Panc1 (cell line): ENCODE measurements at regions not wholly inside any gene's neighbourhood (a gene's known extent, or its start where the extent isn't known, plus 50 kb on each side); places are given as distances from the start of the nearest gene placed in this dataset.

ENCODE experiments used
- ATAC-seq: fragments of 200-7000 bp; cut with Tn5 transposase; 2 replicates; pipeline ENCODE4 v1.9.1; 2020; ENCODE audit warnings: mild to moderate bottlenecking, moderate library complexity
- BruUV-seq: library from RNA; stranded (reverse); fragments of 400-500 nt; replicated peaks from 2 replicates; lab custom pipeline; 2021; lab: Mats Ljungman, UMichigan
- CTCF ChIA-PET: fragments of 300-600 bp; sonication (Branson Sonifier 250); formaldehyde crosslinking; loops from one replicate; lab custom pipeline; 2022; ENCODE audit warnings: antibody characterized with exemption; lab: Charles Lee
- POLR2A ChIA-PET: fragments of 300-600 bp; sonication (Branson Sonifier 250); formaldehyde crosslinking; loops from one replicate; lab custom pipeline; 2022; ENCODE audit warnings: antibody characterized with exemption; lab: Charles Lee
- DNase-seq: peaks from one replicate; pipeline ENCODE4 v3.0.0-alpha.2; 2010; ENCODE audit warnings: low read depth, low spot score
- H3K27ac ChIP-seq: 2 replicates; pipeline ENCODE4 v1.5.1; 2011; ENCODE audit warnings: mild to moderate bottlenecking, low read length, inconsistent platforms
- H3K27me3 ChIP-seq: fragments of 200-500 bp; sonication (Bioruptor generic); 2 replicates; pipeline ENCODE4 v1.6.0; 2014; ENCODE audit warnings: low read length, inconsistent platforms; ENCODE audit not compliant: control insufficient read depth, insufficient read depth
- H3K36me3 ChIP-seq: fragments of 200-500 bp; sonication (Bioruptor generic); 2 replicates; pipeline ENCODE4 v1.5.1; 2014; ENCODE audit warnings: inconsistent platforms, mild to moderate bottlenecking, low read length, moderate library complexity; ENCODE audit not compliant: control insufficient read depth, insufficient read depth
- H3K4me1 ChIP-seq: 2 replicates; pipeline ENCODE4 v1.5.1; 2011; ENCODE audit warnings: inconsistent platforms, mild to moderate bottlenecking, low read length, moderate library complexity; ENCODE audit not compliant: control insufficient read depth, insufficient read depth
- H3K4me3 ChIP-seq, 2 experiments: 2 replicates each; pipeline ENCODE4 v1.5.1; 2011 to 2012; ENCODE audit warnings: low read depth in 2 of 2, low read length in 2 of 2, mild to moderate bottlenecking in 2 of 2, inconsistent platforms in 1 of 2, moderate library complexity in 1 of 2
- H3K9me3 ChIP-seq: fragments of 200-500 bp; sonication (Bioruptor generic); 2 replicates; pipeline ENCODE4 v1.5.1; 2014; ENCODE audit warnings: low read depth, mild to moderate bottlenecking, inconsistent platforms, low read length, moderate library complexity; ENCODE audit not compliant: control insufficient read depth, insufficient read depth
- POLR2AphosphoS5 ChIP-seq: IDR thresholded peaks from 2 replicates; pipeline ENCODE4 v1.6.1; 2012; ENCODE audit warnings: mild to moderate bottlenecking, low read depth, low read length, moderate library complexity
- SIN3A ChIP-seq: IDR thresholded peaks from 2 replicates; pipeline ENCODE4 v1.6.1; 2012; ENCODE audit warnings: low read depth, mild to moderate bottlenecking, low read length, moderate library complexity, borderline replicate concordance; ENCODE audit not compliant: insufficient read depth
- TCF7L2 ChIP-seq: IDR thresholded peaks from 2 replicates; pipeline ENCODE4 v1.6.1; 2011; ENCODE audit warnings: mild to moderate bottlenecking, low read depth, low read length, inconsistent platforms
- in situ Hi-C: cut with HindIII; loops from 2 replicates; pipeline ENCODE4 v1.10.0; 2016; ENCODE audit warnings: low sequenced_read_pairs, low pct_unique_long_range_greater_than_20kb
- intact Hi-C: fragments of 100-400 bp; cut with micrococcal nuclease; formaldehyde crosslinking; loops from one replicate; pipeline ENCODE4 v1.10.0; 2022; ENCODE audit not compliant: unreplicated experiment
- TF ChIP-seq, protein P1 (sequence below), 2 experiments: IDR thresholded peaks; 2 replicates each; pipeline ENCODE4 v1.6.1; 2011 to 2012; ENCODE audit warnings: low read depth in 2 of 2, control low read depth in 1 of 2, low read length in 1 of 2, mild to moderate bottlenecking in 1 of 2, moderate library complexity in 1 of 2; ENCODE audit not compliant: insufficient read depth in 1 of 2
- TF ChIP-seq, protein P2 (sequence below): fragments of 450-650 bp; IDR thresholded peaks from 2 replicates; pipeline ENCODE4 v1.5.1; 2017; ENCODE audit warnings: mild to moderate bottlenecking

DNA sequence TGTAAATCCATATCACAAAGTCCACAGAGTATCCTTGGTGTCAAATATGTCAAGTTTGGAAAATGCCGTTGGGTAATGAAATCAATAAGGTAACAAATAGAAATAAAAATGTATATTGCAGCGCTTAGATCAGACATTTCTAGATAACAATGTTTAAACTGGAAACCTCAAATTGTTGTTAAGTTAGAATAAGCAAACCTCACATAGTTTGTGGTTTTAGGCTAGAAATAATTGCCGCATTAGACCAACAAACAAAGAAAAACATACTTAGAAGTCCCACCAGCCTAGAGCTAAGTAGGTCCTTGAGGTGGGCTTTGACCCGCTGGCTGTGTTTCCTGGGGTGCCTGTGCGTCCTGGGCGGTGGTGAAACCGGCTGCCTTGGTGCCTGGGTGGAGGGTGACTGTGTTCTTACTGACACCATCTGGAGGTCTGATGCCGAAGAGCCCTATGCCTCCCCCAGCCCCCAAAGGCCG lies 71.4 kb downstream of the DACT2 start:
- Histone ChIP-seq H3K27ac (no peak overlapping the region), H3K27me3 (peaks cover 10% of the 10 kb centered on the region), H3K36me3 (no peaks in the 10 kb centered on the region), H3K4me3 (no peak overlapping the region), H3K9me3 (no peaks in the 10 kb centered on the region), H3K4me1 (peaks cover 21% of the 10 kb centered on the region)
- ATAC-seq = peak; percentile 12; the same call in 1 of the 2 replicates
- intact Hi-C loops = no loop called here
- POLR2A ChIA-PET = no interaction called here
- no TSS peak for BruUV-seq
- CTCF ChIA-PET = no interaction called here
- no peak for DNase-seq
- TF ChIP-seq POLR2AphosphoS5 (no peak), TCF7L2 (peak; percentile 53), SIN3A (no peak)
- TF ChIP-seq, protein P1, sequence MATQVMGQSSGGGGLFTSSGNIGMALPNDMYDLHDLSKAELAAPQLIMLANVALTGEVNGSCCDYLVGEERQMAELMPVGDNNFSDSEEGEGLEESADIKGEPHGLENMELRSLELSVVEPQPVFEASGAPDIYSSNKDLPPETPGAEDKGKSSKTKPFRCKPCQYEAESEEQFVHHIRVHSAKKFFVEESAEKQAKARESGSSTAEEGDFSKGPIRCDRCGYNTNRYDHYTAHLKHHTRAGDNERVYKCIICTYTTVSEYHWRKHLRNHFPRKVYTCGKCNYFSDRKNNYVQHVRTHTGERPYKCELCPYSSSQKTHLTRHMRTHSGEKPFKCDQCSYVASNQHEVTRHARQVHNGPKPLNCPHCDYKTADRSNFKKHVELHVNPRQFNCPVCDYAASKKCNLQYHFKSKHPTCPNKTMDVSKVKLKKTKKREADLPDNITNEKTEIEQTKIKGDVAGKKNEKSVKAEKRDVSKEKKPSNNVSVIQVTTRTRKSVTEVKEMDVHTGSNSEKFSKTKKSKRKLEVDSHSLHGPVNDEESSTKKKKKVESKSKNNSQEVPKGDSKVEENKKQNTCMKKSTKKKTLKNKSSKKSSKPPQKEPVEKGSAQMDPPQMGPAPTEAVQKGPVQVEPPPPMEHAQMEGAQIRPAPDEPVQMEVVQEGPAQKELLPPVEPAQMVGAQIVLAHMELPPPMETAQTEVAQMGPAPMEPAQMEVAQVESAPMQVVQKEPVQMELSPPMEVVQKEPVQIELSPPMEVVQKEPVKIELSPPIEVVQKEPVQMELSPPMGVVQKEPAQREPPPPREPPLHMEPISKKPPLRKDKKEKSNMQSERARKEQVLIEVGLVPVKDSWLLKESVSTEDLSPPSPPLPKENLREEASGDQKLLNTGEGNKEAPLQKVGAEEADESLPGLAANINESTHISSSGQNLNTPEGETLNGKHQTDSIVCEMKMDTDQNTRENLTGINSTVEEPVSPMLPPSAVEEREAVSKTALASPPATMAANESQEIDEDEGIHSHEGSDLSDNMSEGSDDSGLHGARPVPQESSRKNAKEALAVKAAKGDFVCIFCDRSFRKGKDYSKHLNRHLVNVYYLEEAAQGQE (IDR thresholded peaks at IDR 0.05; ENCODE audit: insufficient read depth in 1 of 2, low read depth in 2 of 2, low read length in 1 of 2) = no peak
- TF ChIP-seq, protein P2, sequence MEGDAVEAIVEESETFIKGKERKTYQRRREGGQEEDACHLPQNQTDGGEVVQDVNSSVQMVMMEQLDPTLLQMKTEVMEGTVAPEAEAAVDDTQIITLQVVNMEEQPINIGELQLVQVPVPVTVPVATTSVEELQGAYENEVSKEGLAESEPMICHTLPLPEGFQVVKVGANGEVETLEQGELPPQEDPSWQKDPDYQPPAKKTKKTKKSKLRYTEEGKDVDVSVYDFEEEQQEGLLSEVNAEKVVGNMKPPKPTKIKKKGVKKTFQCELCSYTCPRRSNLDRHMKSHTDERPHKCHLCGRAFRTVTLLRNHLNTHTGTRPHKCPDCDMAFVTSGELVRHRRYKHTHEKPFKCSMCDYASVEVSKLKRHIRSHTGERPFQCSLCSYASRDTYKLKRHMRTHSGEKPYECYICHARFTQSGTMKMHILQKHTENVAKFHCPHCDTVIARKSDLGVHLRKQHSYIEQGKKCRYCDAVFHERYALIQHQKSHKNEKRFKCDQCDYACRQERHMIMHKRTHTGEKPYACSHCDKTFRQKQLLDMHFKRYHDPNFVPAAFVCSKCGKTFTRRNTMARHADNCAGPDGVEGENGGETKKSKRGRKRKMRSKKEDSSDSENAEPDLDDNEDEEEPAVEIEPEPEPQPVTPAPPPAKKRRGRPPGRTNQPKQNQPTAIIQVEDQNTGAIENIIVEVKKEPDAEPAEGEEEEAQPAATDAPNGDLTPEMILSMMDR = no peak
- in situ Hi-C loops = no loop called here

DNA sequence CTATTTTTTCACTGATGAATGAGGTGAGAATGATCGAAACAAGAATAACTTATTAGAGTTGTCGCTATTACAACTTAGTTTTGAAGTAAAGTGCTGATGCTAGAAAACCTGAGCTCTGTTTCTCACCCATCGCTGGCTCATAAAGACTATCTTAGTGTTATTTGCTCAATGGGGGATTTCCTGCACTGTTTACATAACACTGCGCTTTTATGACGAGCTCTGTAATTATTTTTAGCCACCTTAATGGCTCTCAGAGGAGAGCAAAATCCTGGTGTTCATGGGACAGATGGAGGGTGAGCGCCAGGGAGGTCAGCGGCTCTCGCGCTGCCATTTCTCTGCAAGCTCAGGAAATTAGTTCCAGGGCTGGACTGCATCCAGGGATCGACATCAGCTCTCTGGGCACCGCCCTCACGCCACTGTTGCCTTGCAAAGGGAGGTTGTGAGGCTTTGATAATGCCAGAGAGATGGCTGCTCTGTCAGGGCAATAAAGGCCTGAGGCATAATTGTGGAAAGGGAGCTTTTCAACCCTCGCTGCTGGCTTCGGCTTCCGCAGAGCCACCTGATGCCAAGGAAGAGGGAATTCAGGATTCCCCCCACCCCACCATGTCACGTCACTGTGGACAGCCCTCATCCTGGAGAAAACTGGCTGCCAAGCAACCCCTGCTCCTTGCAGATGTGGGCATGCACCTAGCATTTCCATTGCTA lies 72.0 kb downstream of the DACT2 start:
- TF ChIP-seq, protein P1 (IDR thresholded peaks at IDR 0.05; ENCODE audit: insufficient read depth in 1 of 2, low read depth in 2 of 2, low read length in 1 of 2) = no peak
- TF ChIP-seq POLR2AphosphoS5 (no peak), TCF7L2 (no peak; the same call in 1 of the 2 replicates), SIN3A (no peak)
- TF ChIP-seq, protein P2 = no peak
- Histone ChIP-seq H3K4me1 (peaks cover 21% of the 10 kb centered on the region), H3K4me3 (peak overlapping the region in 1 of 2 experiments; percentile 9; a peak in 2 of 4 replicates), H3K27ac (no peak overlapping the region), H3K27me3 (peaks cover 10% of the 10 kb centered on the region), H3K36me3 (no peaks in the 10 kb centered on the region), H3K9me3 (no peaks in the 10 kb centered on the region)
- ChIA-PET POLR2A (no interaction called here), CTCF (interaction anchor here (0.6 kb wide), 1 partner anchor 46 kb away, joined by 4 read pairs; no protein-coding TSS in a partner anchor)
- intact Hi-C loops = no loop called here
- in situ Hi-C loops = no loop called here
- BruUV-seq = no TSS peak
- no peak for DNase-seq
- peak; percentile 81 for ATAC-seq
